HG03520 (cell line): ENCODE measurements at regions not wholly inside any gene's neighbourhood (a gene's known extent, or its start where the extent isn't known, plus 50 kb on each side); places are given as distances from the start of the nearest gene placed in this dataset.

ENCODE experiments used
- ATAC-seq: cut with Tn5 transposase; IDR thresholded peaks from one replicate; pipeline ENCODE4 v1.9.1; 2021; ENCODE audit warnings: mild to moderate bottlenecking, moderate library complexity; ENCODE audit not compliant: unreplicated experiment

DNA sequence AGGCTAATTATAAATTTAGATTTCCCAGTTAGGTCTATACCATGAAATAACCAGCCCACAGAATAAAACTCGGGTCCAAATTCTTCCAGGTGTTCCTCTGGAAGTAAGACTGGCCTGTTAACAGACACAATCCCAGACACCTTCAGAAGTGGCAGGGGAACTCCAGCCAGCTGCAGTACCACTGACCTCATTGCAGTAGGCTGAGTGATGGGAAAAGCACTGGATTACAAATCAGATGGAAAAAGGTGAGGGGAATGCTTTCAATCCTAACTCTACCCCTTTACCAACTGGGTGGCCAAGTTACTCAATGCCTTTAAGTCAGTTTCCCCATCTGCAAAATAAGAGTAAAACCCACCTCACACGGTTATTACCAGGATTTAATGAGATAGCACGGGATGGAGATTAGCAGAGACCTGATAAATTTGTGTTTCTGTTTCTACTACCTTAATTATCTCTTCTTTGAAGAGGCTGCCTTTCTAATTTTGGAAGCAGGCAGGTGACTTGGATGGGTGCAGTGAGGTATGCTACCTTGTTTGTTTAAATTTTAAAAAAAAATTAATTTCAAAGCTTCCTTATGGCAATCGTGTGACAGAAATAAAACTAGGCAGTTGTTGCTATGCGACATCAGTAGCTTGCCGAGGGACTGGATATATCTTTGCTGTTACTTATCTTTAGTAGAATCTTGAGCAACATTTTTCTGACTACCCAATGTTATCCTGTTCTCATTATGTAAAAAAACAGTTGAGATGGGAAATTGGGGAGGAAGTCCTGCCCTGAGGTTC, 167.3 kb upstream of the GRIN2B start:
- no peak for ATAC-seq

DNA sequence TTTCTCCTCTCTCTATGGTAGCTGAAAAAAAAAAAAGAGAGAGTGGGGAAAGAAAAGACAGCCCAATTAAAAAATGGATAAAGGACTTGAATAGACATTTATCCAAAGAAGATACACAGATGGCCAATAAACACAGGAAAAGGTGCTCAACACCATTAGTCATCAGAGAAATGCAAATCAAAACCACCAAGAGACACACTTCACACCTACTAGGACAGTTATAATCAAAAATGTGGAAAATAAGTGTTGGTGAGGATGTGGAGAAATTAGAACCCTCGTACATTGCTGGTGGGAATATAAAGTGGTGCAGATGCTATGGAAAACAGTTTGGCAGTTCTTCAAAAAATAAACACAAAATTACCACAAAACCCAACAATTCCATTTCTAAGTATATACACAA, 172.4 kb upstream of the GRIN2B start:
- no peak for ATAC-seq

DNA sequence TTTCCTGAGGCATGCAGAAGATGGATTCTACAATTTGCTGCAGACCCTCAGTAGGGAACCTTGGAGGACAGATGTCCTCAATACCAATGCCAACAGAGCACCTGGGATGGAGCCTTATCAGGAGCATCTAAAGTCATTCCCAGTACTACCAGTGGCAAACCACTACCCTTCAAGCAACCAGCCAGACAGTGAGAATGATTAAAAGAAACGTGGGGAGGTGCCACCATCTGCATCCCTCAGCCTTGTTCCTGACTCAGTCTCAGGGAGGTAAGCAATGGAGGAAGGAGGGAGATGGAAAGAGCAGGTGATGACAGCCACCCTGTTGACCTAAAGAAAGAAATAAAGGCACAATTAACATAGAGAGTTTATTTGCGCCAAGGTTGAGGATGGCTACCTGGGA, 175.2 kb upstream of the GRIN2B start:
- no peak for ATAC-seq

DNA sequence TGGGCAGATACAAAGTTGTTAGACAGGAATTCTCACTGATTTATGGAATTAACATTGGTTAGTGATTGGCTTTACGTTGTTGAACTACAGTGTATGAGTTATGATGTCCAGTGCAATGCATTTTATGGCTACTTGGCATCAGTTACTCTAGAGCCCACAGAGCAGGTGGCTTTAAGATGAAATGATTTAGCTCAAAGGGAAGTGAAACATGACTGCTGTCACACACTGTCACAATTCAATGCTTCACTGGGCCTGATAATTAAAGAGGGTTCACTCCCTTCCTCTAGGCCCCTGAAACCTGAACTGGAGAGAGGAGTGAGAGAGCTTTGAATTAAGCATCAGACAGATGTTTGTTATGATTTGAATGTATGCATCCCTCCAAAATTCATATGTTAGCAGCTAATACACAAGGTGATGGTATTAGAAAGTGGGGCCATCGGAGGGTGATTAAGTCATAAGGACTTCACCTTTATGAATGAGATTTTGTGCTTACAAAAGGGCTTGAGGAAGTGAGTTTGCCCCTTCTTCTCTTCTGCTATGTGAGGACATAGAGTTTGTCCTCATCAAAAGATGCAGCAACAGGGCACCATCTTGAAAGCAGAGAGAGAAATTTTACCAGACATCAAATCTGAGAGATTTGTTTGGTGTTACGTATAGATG, 175.8 kb upstream of the GRIN2B start:
- ATAC-seq, result peak; percentile 99

DNA sequence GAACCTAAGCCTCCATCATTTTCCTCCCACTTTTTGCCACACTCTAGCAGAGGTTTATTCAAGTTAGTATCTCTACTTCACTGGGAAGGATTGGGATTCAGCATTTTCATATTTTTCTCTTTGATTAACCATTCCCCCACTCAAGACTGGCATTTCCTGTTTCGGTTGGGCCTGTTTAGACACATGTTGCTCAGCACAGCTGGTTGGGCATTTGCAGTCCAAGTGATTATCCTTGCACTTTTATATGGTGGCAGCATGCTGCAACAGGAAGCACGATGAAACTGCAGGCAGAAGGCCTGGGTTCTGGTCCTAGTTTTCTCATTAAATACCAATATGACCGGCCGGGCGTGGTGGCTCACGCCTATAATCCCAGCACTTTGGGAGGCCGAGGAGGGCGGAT, 182.9 kb upstream of the GRIN2B start:
- no peak for ATAC-seq

DNA sequence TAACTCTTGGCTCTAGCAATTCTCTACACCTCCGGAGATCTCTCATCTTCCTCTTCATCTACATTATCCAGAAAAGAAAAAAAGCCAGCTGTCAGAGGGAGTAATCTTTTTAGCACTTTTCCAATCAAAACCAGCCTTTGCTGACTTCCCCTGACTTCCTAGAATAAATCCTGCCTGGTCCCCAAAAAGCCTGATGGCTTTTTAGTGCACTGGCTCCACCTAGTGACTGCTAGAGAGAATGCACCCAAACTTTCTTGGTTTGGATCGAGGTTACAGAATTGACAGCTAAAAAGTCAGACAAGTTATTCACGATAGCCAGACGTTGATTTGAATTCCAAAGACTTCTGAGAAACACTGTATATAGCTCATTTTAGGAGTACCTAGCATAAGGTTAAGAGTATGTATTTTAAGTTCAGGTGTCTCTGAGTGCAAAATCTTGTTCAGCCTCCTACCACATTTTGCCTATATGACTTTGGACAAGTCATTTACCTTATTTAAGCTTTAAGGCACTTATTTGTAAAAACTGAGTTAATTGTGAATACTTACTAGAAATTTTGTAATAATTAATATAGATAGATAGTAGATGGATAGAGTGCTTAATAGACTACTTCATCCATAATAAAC, 185.7 kb upstream of the GRIN2B start:
- ATAC-seq, result no peak

DNA sequence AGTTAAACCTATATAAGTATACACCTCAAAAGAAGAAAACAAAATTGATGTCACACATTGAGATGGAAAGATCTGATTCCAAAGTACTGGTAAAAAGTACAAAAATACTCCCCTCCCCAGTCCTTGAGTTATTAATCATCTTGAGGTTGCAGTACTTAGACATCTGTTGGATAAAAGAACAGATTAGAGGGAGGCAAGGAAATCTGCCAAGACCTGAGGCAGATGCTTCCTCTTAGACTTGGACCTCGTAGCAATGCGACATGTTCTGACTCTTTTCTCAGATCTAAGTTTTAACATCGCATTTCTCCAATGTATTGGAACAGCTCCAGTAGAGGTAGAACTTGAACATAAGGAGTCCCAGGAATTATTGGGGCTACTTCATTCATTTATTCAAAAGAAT, 187.9 kb upstream of the GRIN2B start:
- no peak for ATAC-seq

DNA sequence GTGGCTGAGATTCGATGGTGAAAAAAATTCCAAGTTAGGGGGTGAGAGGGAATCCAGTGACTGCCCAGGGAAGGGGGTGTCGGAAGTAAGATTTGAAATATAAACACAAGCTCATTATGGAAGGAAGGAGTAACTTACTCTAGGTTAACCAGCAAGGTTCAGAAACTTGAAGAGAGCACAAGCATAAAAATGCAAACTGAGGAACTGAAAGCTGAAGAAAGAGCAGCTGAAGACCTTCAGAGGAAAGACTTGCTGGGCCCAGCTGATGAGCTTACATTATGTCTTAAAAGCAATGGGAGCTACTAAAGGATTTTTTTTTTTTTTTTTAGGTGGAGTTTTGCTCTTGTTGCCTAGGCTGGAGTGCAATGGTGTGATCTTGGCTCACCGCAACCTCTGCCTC, 189.7 kb upstream of the GRIN2B start:
- peak; percentile 87 for ATAC-seq

DNA sequence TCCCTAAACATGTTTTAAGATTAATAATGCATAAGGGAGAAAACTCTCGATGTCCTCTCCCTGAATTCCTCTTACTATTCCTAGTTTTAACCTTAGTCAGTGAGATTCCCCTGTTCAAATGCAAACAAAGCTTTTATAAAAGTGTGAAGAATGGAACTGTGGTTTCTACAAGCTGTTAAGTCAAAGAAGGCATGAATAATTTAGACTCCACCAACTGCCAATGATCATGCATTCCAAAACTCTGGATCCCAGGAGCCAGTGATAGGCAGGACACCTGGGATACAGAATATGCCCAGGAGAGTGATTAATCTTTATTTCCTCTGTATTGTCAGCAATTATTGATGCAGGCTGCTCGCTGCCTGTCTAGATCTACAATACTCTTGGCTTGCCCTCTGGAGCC, 190.3 kb upstream of the ATF7IP start:
- ATAC-seq, result no peak

DNA sequence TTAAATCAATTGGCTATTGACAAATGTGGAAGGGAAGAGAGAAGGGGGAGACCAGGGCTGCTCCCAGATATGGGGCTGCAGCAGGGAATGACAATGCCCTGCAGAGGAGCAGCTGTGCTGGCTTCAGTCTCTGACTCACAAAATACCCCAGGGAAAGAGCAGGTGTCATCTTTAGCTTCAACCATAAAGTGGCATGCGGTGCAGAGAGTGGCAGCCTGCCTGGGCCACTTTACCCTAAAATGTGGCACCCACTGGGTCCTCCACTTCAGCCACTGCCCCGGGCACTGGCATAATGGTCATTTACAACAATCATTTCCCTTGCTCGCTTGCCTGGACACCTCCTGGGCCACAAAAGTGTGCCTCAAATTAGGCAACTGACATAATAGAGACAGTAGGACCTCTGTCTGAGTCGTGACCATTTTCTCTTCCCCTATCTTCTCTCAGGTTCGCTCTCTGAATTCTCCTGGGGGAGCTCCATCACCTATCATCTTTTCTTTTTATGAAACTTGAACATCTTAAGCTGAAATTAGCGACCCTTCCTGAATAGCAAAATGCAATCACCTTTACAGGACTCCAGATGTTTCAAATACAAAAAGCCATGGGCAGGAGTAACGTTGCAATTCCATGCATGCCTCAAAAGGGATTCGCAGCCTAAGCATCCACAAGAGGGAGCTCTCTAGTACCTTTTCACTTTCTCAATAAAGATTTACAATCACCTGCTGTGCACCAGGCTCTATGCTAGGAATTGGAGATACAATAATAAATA, 179.9 kb upstream of the ATF7IP start:
- peak; percentile 65 for ATAC-seq

DNA sequence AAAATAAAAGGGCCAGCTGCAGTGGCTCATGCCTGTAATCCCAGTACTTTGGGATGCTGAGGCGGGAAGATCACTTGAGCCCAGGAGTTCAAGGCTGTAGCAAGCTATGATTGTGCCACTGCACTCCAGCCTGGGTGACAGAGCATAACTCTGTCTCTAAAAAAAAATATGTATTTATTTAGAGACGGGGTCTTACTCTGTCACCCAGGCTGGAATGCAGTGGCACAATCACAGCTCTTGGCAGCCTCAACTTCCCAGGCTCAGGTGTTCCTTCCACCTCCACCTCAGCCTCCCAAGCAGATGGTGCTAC, 179.3 kb upstream of the ATF7IP start:
- ATAC-seq, result no peak

DNA sequence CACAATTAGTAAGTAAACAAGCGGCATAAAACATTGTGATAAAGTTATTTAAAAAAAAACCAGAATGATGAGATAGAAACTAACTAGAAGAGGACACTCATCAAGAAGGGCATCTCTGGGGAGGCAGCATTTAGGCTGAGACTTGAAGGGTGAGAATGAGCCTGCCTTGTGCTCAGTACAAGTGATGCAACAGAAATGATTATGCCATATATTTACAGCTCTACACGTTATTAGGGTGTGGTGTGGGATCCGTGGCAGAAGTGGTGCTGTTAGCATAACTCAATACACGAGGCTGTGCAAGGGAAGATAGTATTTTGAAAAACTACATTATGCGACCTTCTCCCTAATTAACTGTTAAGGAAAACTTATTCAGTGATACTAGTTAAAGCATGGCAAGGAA, 178.5 kb upstream of the ATF7IP start:
- ATAC-seq, result no peak

DNA sequence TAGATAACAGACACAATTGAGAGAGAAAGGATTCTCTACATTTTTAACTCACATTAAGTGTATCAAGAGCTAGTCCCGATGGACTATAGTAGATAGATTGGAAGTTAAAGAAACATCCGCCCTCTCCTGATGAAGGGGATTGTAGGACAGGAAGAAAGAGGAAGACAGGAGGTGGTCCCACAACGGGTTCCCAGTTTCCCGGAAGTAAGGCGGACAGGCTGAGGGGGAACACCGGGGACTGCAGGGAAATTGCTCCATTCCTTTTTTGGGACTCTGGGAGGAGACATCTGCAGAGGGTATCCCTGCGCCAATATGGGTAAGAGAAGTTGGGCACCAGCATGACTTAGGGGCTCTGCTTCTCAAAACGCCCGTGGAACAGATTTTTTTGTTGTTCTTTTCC, 177.5 kb upstream of the ATF7IP start:
- no peak for ATAC-seq

DNA sequence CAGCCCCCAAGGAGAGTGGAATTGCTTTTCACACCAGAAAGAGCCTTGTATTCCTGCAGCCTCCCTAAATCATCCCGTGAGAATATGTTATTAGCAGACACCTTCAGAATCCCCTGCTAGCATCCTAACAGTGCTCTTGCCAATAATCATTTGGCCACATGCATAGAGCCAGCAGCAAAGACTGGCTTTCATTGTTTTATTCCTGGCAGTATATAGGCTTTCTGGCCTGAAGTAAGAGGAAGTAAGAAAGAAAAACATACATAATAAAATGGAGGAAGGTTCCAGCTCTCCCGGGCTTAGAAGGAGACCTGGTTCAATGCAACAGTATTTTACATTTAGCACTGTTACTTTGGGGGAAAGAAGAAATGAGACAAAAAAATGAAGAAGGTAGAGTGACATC, 176.7 kb upstream of the ATF7IP start:
- no peak for ATAC-seq

DNA sequence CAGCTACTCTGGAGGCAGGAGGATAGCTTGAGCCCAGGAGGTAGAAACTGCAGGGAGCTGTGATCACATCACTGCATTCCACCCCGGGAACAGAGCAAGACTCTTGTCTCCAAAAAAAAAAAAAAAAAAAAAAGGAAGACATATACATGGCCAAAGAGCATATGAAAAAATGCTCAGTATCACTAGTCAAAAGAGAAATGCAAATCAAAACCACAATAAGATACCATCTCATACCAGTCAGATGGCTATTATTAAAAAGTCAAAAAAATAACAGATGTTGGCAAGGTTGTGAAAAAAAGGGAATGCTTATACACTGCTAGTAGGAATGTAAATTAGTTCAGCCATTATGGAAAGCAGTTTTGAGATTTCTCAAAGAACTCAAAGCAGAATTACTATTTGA, 174.8 kb upstream of the ATF7IP start:
- no peak for ATAC-seq

DNA sequence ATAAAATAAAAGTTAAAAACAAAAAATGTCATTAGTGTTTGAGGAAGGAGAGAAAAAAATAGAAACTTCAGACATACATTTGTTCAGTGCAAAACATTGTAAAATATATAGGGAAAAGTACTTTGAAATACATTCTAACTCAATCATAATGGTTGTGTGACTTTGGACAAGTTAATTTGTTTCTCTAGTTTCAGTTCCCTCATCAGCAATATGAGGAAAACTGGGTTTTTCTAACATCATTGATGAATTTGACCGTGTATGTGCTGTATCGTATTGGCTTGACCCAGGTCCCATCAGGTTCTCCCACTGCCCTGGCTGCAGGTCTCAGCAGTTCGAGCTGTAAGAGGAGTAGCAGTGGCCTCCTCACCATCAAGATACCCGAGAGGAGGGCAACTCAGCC, 173.9 kb upstream of the ATF7IP start:
- ATAC-seq, result no peak

DNA sequence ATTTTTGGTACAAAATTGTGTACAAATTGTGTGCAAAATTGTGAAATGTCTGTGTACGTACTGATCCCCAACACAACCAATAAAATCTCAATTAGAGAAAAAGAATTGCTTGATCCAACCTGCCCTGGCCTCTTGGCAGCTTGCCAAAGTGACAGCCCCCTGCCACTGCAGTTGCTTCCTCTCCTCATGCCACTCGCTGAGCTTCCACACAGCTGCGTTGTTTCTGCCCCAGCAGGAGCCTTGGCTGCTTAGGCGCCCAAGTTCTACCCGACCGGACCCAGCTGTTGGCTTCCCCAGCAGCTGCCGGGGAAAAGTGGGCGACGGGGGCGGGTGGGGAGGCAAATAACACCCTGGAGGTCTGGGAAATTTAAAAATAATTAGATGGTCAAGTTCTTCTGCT, 171.8 kb upstream of the ATF7IP start:
- no peak for ATAC-seq

DNA sequence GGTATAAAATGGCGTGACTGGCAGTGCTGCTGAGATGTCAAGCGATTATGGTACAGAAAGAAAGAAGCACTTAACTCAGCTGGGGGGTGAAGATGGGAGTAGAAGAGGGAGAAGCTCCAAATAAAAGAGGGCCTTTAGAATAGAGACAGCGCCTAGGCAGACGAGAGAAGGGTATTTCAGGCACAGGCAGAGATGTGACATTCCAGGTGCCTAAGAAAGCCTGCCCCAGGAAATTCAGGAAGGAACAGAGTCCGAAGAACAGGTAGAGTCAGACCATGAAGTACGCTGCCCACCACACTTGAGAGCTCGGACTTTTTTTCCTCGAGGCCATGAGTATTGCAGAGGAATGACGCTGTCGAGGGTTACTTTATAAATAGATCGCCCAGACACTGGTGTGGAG, 170.9 kb upstream of the ATF7IP start:
- ATAC-seq, result no peak

DNA sequence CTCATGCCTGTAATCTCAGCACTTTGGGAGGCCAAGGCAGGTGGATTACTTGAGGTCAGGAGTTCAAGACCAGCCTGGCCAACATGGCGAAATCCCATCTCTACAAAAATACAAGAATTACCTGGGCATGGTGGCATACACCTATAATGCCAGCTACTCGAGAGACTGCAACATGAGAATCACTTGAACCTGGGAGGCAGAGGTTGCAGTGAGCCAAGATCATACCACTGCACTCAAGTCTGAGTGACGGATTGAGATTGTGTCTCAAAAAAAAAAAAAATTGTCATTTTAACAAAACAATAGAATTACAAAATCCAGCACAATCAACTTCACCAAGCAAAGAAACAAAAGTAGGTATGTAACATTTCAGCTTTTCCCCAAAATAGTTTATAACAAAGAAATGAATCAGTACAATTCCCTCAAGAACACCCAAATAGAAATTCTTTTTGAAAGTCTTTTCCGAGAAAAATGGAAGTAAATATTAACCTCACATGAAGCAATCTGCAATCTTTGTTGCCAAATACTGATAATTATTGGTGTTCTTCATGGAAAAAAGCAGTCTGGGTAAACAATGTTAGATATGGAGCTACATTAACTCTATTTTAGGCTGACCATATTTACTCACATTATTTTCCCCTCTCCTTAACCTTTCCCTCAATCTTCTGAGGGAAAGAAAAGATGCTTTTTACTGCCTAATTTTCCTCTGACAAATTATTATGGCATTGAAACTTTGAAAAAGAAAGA, 165.9 kb upstream of the ATF7IP start:
- ATAC-seq, result no peak

DNA sequence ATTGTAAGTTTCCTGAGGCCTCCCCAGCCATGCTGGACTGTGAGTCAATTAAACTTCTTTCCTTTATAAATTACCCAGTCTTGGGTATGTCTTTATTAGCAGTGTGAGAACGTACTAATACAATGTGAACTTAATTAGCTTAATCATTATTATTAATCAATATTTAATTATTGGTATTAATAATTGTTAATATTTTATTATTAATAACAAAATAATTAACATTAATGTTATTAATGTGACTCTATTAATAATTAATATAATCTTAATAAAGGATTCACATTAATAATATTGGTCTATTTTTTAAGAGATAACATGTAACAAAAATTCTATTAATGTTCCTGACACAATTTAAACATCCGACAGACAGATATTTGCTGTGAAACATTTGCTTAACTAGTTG, 164.9 kb upstream of the ATF7IP start:
- ATAC-seq, result no peak

DNA sequence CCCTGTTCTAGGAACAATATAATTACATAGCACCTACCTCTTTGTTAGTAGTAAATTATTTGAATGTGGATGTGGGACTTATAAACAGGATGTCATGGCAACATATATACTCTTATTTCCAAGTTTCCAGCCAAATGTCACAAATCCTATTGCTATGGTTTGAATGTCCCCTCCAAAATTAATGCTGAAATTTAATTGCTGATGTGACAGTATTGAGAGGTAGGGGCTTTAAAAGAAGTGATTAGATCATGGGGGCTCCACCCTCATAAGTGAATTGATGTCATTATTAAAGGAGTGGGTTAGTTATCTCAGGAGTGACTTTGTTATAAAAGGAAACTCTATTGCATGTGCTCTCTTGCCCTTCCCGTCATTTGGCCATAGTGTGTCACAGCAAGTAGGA, 164.2 kb upstream of the ATF7IP start:
- ATAC-seq, result no peak
